PC-3 (cell line): ENCODE measurements at regions not wholly inside any gene's neighbourhood (a gene's known extent, or its start where the extent isn't known, plus 50 kb on each side); places are given as distances from the start of the nearest gene placed in this dataset.

Experiments
- CTCF ChIP-seq: fragments of 300-600 bp; sonication (generic); conservative IDR thresholded peaks from 2 replicates; pipeline ENCODE4 v1.5.1; 2017; ENCODE audit warnings: antibody characterized with exemption, low read depth, mild to moderate bottlenecking, low read length
- EZH2 ChIP-seq: fragments of 300-600 bp; sonication (generic); IDR thresholded peaks from one replicate; pipeline ENCODE4 v1.6.1; 2017; ENCODE audit warnings: antibody characterized with exemption, mild to moderate bottlenecking, low read length; ENCODE audit not compliant: unreplicated experiment
- EZH2phosphoT487 ChIP-seq: fragments of 300-600 bp; sonication (generic); IDR thresholded peaks from 2 replicates; pipeline ENCODE4 v1.6.1; 2018; ENCODE audit warnings: mild to moderate bottlenecking, antibody characterized with exemption, low read length, borderline replicate concordance

- no peak for TF ChIP-seq CTCF
- no peak for TF ChIP-seq EZH2phosphoT487
- no peak for TF ChIP-seq EZH2
Observed at GRCh38 chr4:128513664-128514484, 226.3 kb upstream of the PGRMC2 start.
